HG03039 (cell line): ENCODE measurements at regions not wholly inside any gene's neighbourhood (a gene's known extent, or its start where the extent isn't known, plus 50 kb on each side); places are given as distances from the start of the nearest gene placed in this dataset.
"Not testable (repeated sequence)": the region's sequence is repeated elsewhere in the genome, so short reads cannot be mapped to it uniquely, and the experiment has no call there.

Source experiments
- ATAC-seq: cut with Tn5 transposase; IDR thresholded peaks from one replicate; pipeline ENCODE4 v1.9.1; 2021; ENCODE audit warnings: mild to moderate bottlenecking, moderate library complexity; ENCODE audit not compliant: unreplicated experiment

DNA sequence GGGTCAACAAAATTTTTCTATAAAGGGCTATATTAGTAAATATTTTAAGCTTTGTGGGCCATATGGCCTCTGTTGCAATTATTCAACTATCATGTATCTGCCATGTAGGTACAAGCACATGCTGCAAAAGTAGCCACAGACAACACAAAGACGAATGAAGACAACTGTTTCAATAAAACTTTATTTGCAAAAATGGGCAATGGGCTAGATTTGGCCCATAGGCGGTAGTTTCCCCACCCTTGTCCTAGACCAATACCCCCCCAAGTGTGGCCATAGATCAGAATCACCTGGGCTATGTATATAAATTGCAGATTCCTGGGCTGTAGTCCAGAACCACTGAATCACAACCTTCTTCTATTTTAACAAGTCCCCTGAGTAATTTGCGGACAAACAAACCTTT lies 331.0 kb upstream of the PSMD7 start:
- no peak for ATAC-seq

DNA sequence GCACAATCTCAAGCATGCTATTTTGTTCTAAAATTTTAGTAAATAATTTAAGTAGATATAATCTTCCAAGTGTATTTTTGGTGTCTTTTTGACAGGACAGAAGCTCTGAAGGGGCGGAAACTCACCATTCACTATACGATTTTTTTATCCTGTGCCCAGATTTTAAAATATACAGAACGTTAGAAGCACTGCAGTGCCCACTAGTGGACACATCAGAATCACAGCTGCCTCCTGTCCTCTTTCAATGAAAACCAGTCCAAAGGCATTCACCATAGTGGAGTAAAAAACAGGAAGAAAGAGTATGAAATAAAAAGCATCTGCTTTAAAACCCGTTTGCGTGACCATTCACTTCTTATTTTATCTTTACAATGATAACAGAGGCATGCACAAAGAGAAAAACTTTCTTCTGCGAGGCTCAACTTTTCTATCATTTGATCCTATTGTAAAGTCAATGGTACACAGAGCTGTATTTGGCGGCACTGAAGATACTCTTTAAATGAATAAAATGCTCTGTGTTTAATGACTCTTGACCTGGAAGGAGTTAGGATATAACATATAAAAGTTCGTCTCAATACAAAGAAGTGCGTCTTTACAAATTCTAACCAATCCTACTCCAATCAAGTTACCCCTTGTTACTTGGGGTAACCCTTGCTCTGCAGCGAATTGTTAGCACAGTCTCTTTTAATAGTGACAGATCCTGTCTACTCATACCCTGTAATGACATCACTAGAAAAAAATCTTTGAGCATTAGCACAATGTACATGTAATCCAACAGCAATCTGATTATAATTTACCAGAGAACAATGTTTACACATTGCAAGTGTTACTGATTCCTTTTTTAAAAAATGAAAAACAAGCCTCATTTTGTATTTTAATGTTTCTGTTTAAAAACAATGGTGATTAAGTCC lies 339.8 kb upstream of the PSMD7 start:
- ATAC-seq: no peak

DNA sequence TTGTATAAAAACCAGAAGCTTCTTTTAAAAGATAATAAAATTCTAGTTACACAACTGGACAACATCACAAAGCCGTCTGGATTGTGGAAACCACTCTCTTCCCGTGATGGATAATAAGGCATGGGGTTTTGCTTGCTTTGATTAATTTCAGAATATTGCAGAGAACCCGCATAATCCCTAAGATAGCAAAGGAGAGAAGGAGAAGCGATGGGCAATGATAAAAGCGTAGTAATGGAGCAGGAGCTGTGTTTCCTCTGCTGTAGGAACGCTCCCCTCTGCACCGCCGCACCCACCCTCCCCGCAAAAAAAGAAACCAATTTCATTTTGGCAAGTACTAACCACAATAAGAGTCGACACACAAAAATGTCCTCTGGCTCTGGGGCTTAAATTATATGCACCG lies 340.9 kb upstream of the PSMD7 start:
- ATAC-seq: no peak

DNA sequence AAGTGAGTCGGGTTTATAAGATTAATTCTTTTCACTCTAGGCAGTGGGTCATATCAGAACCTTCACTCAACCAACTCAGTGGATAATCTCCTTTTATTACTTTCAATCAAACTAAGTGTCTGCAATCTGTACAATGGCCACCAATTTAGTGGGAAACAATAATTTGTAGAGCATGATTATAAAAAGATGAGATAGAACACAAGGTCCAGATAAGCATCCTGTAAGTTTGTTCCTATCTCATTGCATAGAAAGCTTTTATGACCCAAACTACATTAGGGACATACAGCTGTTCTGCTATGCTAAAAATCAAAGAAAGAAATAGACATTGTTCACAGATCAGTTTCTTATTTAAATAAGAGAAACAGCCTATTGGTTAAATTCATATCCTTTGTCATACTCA lies 341.4 kb upstream of the PSMD7 start:
- no peak for ATAC-seq

DNA sequence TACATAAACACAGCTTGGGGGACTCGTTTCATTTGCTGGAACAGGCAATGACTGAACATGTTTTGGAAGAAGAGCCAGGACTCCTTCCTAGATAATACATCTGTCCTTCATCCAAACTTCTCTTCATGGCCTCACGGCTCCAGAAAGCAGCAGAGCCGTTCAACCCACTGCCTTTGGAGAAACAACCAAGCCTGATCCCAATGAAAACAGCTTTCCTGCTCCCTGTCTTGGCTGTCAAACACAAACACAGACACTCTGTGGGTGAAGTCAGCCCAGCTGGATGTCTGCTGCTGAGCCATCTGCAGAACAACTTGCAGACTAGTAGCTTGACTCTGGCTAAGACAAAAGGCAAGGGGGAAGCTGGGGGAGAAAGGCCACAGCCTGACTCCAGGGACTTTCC lies 345.1 kb upstream of the PSMD7 start:
- no peak for ATAC-seq

DNA sequence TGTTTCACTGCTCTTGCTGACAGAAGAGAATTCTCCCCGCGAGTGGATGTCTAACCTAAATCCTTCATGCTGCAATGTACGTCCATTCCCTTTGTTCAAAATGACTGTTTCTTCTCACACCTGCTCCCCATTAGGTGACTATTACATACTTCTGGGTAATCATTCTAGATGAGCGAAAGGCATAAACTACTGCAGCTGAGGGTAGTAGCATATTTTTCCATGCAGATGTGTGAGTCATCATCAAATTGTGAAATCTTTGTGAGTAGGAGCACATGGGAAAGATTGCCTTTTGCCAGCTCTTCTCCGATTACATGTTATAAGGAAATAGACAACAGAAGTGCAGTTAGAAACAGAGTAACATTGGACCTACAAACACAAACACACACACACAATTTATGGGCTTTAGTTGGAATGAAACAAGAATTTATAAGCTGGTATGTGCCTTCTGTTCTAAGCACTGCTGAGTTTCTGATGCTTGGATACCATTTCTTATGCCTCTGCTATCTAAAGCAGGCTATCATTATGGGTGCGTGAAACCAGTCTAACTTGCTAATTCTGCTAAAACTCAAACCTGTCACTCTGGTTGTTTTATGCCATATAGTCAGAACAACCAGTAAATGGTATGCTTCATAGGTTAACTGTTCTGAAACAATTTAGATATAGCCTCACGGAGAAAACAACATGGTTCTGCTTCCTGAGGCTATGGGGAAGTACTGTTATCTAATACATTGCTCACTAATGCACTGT lies 346.9 kb upstream of the PSMD7 start:
- ATAC-seq: no peak

DNA sequence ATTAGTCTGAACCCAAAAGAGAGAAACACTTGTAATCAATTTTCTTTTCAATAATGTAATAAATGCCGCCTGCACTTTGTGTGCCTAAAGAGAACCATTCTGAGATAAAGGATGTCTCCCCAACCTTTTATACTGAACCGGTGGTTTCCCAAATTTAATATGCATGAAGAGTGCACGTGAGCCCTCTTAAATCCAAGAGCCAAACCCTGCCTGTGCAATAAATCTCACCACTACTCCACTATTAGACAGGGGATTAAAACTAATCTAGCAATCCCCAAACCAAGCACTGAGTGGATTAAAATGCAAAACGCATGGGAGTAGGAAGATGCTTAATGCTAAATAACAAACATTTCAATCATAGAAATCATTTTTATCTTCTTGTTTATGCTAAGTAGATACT lies 351.0 kb upstream of the PSMD7 start:
- ATAC-seq: no peak

DNA sequence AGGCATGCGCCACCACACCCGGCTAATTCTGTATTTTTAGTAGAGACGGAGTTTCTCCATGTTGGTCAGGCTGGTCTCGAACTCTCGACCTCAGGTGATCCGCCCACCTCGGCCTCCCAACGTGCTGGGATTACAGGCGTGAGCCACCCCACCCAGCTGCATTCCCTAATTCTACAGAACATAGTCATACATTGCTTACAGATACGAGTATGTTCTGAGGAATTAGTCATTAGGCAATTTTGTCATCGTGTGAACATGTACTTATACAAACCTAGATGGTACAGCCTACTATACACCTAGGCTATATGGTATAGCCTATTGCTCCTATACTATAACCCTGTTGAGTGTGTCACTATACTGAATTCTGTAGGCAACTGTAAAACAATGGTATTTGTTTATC lies 353.4 kb upstream of the PSMD7 start:
- ATAC-seq: not testable (repeated sequence)

DNA sequence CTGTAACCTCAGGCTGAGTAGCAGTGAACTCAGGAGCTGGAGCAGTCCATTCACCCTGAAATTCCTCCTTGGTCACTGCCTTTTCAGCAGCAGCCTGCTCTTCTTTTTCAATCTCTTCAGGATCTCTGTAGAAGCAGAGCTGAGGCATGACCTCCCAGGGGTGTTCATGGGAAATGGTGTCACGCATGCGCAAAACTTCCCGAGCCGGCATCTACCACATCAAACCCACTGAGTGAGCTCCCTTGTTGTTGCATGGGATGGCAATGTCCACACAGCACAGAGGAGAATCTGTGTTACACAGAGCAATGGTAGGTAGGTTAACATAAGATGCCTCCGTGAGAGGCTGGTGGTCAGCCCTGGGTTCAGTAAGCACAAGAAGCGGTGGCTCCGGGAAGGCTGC lies 355.8 kb upstream of the PSMD7 start:
- ATAC-seq: not testable (repeated sequence)

DNA sequence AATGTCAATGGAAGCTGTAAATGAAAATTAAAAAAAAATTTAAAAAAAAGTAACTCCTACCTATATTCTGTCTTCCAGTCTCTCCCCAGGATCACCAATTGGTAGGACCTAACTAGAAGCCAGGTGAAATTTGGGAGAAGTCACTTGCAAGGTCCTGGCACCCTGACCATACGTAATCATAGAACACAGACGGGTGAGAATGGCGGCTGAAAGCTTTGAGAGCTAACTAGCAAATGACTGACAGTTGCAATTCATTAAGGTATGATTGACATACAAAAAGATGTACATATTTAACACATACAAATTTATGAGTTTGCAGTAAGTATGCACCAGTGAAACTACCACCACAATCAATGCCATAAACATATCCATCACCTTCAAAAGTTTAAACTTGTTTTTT lies 372.7 kb upstream of the PSMD7 start:
- ATAC-seq: no peak

DNA sequence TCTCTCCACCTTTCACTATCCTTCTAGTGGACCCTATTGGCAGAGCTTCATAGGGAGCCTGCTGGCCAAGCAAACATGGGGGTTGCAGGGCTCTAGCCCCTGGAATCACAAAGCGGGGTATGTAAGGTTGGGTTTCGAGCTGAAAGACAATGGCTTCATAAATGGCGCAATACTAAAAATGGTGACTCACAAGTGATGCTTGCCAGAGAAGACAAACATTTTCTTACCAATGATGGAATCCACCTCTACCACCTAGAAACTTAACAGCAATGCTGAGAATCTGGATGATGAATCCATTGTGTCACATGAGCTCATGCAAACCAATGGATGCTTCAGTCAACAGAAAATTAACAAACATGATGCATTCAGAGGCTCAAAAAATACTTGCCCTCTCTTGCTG lies 375.3 kb upstream of the PSMD7 start:
- ATAC-seq: no peak

DNA sequence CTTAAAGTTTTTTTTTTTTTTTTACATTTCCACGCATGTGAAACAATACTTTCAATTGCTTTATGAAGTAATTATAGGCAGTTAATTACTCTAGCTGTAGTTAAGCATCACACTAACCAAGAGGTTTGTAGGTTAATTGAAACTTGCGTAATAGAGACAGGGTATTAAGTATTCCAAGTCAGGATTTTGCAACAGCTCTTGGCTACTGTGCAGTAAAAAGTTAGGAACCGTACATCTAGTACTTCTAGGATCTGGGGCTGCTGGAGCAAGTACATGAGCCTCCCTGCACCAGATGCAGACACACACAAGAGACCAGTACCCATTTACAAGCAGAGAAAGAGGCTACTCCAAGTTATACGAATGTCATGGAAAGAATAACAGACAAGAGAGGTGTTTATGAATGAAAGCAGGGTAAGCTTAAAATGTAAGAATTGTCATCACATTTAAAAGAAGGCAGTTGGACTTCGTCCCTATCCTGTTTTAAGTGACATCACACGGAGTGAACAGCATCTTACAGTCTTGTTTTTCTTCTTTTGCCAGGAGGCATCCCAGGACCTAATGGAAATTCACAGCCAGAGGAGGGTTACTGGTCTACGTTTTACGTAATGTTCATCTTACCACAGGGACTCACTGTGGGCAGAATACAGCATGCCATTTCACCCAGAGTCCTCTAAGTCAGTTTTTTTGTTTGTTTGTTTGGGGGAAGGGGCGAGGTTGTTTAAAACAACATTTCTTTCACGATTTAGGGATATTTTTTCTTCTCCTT lies 379.6 kb upstream of the PSMD7 start:
- ATAC-seq: no peak

DNA sequence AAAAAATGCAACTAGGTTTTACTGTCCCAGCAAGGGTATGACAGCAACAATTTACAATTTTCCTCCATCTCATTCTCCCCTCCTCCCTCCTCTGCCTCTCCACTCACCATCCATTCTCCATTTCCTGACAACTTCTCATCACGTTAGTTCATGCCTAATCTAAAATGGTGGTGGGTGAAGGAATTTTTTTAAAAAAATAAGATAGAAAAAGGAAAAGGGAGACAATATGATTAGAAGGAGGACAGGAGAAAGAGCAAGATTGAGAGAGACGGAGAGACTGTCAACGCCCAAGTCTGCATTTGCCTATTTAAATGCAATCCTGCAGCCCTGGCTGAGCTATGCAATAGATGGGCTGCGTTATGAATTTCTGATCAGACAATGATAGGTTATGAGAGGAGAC lies 380.7 kb upstream of the PSMD7 start:
- ATAC-seq: no peak

DNA sequence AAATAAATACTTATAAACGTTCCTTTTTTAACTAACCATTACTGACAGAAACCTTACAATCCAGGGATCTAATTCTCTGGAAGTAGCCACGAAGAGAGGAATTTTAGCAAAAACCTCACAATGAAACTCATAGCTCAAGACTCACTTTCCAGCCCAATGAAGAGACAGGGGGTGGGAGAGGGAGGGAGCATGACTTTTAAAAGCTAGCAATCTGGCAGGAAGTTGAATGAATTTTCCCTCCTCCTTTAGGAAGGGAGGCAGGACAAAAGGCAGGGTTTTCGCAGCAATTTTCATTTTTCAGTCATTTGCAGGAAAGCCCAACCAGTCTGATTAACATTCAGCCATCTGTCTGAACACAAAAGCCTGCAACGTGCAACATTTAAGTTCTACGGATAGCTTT lies 381.5 kb upstream of the PSMD7 start:
- no peak for ATAC-seq

DNA sequence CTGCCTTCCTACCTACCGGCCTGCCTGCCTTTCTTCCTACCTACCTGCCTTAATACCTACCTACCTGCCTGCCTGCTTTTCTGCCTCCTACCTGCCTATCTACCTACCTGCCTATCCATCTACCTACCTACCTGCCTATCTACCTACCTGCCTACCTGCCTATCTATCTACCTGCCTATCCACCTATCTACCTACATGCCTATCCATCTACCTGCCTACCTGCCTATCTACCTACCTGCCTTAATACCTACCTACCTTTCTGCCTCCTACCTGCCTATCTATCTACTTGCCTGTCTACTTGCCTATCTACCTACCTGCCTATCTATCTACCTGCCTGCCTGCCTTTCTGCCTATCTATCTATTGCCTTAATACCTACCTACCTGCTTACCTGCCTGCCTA lies 383.8 kb upstream of the PSMD7 start:
- no peak for ATAC-seq

DNA sequence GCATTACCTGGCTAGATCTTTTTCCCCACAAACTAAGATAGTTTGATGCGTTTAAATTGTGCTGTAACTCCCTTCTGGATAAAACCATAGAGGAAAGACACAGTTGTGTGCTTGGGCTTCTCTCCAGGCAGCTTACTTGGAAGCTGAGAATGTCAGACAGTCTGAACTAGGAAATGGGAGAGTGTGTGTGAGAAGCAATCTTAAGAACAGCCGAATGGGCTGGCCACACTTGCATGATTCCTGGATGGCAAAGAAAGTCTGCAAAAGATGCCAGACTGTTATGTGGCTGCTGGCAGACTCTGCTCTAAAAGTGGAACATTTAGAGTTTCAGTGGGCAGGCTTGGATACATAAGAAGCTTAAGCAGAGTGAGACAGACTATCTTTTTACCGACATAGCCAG lies 384.3 kb upstream of the PSMD7 start:
- ATAC-seq: no peak

DNA sequence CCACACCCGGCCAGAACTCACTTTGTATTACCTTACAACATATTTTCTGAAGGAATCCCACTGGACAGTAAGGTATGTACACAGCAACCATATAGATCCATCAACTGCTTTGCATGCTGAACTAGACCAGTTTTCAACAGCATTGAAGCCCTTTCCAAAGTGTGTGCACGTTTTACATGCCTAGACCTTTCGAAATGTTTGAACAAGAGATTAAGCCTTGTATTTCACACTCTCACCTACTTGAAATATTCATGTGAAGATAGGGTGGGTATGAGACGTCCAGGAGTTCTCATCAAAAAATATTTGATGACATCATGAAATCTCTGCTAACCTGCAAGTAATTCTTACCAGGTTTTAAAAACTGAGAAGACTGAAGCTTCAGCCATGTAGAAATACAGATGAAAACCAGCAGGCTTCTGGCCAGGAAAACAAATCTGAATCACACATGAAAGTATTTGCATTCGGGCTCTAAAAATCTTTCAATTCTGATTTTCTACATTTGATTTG lies 387.0 kb upstream of the PSMD7 start:
- ATAC-seq: no peak

DNA sequence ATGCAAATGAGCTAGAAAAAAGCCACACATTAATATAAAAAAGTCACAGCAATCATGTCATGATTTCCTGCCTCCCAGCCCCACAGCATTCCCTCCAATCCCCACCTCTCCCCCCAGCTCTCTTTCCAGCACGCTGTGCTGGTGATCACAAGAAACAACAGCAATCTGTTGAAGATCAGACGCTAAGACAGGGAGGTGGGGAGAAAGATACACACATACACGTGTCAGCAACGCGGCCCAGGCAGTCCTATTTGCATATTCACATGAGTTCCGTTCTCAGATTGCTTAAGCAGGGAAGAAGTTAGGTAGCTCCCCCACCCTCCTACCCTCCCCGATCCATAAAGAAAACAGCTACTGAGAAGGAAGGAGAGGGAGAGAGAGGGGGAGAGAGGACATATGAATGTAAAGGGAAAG lies 405.5 kb upstream of the PSMD7 start:
- ATAC-seq: no peak

DNA sequence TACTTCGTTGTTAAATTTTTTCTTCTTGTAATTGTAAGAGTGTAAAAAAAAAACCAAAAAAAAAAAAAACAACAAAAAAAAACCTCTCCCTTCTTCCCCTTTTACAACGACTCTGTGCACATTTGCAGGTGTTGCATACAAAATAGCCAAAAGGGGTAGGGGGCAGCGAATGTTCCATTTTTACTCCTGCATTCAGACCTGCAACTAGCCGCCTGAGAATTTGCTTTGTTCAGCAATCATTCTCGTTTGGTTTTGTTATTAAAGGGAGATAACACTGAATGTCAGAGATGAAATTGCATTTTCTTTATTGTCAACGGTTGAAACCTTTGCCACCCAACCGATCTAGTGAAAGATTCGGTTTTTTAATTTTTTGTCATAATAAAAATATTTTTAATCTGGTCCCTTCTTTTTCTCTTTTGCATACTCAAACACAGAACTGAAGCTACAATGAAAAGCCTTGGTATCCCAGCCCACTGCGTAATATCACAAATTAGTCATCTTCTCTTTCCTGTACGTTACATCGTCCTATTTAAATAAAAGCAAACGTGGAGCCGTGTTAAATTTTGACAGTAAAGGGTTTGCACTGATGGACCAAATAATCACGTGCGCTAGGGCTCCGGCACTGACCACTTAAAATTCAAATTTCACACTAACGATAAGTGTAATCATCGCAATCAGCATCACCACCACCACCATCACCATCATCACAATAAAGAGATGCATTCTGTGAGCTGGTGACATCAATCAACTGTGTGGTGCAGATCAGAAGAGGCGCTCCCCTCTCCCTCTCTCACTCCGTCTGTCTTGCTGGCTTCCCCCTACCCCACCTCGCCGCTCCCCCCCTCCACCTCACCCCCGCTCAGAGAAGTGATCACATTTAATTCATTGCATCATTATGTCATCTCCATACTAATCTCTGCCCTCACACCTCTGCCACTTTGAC lies 406.2 kb upstream of the PSMD7 start:
- no peak for ATAC-seq

DNA sequence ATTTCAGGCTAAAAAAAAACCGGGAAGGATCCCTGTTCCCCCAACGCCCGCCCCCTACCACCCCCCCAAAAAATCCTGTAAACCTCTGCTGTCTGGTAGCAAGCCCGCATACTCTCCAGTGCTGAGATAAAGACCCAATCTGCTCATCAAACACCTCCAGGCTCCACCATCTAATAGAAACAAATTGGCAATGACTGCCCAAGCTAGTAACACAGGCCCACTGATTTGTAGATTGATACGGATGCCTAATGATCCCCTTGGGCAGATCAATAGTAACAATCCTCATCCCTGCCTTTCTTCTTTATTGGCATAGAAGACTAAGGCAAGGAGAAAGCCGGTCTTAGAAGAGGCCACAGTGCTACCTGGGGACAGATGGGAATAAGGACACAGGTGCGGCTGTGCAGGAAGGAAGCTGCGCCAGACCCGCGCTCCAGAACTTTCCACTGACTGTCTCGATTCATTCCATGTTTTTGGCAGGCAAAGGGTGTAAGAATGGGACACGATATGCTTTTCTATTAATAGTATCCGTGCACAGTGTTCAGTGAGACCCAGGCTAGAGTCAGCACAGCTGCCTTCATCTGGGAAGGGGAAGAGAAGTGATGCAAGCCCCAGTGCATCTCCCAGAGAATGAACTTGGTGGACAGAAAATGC lies 407.6 kb upstream of the PSMD7 start:
- no peak for ATAC-seq
